COR-L47 (cell line): ENCODE measurements at regions not wholly inside any gene's neighbourhood (a gene's known extent, or its start where the extent isn't known, plus 50 kb on each side); places are given as distances from the start of the nearest gene placed in this dataset.
"Not testable (repeated sequence)": the region's sequence is repeated elsewhere in the genome, so short reads cannot be mapped to it uniquely, and the experiment has no call there.

Experiments
- DNase-seq: peaks from one replicate; lab custom pipeline; 2025; lab: John Stamatoyannopoulos, UW

DNA sequence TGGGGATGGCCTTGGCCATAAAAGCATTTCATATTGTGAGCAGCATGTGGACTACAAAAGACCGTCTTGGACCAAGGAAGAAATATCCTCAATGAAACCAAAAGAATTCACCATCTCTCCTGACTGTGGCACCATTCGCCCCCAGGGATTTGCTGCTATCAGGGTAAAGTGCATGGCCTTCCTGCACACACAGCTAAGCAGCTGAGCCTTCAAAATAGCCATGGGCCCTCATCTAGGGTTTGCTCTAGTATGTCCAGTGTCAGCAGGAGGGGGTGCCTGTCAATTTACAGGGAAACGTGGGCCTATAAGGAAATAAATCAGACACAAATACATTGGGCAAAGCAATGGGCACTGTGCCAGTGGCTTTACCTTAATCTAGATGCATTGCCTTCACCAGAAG is 296.6 kb upstream of the NBPF12 start:
- DNase-seq: not testable (repeated sequence)

DNA sequence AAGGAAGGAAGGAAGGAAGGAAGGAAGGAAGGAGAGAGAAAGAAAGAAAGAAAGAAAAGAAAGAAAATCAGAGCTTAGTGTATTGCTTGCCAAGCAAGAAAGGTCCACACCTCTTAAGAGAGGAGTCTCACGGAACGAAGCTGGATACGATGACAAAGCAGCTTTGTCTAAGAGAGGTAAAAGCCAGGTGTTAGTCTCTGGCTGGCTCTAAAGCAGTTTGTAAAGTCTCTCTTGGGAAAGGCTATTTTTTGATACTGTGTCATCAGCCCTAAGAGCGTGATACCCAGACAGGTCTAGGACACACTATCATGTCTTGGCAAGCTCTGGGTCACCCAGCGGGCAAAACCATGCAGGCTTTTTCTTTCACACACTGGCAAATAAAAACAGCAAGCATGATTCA is 297.5 kb upstream of the NBPF12 start:
- not testable (repeated sequence) for DNase-seq

DNA sequence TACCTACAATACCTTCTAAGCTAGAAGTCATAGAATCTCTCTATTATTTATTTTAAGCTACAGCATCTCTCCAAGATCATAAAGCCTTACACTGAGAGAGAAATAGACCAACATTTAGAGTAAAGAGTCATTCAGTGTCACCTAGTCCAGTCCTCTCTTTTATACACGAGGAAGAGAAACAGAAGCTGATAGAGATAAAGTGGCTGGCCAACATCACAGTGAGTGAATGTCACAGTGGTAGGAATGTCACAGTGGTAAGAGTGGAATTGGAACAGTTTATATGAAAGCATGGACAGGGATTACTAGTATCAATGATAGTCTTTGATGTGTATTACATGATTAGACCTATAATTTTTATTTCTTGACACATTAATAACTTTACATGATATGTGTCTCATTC is 307.8 kb upstream of the NBPF12 start:
- DNase-seq: not testable (repeated sequence)

DNA sequence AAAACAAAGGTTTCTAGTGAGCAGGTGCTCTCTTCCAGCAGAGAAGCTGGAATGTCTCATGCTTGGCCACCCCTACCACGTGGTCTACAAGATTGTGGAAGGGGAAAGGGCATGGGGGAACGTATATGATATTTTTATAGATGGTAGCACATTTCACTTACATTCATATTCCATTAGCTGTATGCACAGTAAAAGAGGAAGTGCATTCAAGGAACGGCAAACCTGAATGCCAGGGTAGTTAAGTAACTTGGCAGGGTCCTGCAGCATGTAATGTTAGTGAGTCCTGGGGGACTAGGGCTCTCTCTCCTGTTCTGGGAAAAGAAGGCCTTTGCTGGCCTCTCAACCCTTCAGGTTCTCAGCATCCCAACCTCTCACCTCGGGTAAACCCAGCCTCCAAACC is 319.5 kb upstream of the NBPF12 start:
- not testable (repeated sequence) for DNase-seq

DNA sequence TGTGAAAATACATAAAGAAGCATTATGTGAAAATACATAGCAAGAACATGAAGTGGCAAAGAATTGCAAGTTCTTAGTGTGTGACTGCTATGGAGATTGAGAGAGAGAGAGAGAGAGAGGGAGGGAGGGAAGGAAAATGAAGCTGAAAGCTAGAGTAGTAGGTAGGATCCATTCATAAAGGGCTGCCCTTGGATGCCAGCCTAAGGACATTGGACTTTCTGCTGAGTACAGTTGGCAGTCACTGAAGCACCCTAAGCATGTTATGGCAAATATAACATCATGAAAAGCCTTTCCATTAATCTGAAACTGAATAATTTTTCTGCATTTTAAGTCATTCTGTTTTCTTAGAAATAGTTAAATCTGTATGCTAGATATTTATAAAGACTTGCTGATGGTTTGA is 333.4 kb upstream of the NBPF12 start:
- not testable (repeated sequence) for DNase-seq

DNA sequence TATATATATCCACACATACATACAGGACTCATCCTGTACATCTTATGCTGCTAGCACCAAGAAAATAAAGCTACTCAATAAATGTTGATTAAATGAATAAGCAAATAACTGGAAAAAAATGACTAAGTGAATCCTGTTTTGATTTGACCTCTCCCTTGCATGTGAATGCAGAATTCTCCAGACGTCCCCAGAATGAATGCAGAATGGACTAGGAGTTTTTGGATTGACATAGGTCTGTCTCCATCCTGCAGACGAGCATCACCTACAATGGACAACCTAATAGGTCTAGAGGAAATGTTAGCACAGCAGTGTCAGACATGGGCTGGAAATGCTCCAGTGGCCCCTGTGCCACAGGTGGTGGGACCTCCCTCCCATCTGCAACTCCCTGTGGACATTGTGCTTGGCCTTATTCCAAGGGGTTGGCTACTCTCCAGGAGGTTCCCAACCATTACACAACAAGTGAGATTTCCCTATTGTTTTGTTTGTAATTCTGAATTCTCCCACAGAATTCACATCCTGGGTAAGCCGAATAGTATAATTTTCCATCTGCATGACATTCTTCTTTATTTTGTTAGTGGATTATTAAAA is 337.3 kb upstream of the NBPF12 start:
- not testable (repeated sequence) for DNase-seq

DNA sequence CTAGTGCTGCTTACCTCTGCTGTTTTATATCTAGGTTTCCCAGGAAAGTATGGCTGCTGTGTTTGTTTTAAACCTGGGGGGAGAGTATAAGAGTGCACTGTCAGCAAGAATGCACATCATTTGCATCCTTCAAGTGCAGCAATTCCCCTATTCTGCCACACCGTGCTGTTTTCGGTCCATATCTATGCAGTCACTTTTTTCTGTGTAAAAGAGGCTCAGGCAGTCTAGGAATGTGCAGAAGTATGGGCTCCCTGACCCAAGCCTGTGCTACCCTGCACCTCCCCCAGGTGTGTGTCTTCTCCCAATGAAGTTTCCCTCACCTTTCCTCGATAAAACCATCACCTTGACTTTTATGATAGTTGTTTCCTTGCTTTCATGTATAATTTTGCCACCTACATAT is 338.2 kb upstream of the NBPF12 start:
- DNase-seq: not testable (repeated sequence)

DNA sequence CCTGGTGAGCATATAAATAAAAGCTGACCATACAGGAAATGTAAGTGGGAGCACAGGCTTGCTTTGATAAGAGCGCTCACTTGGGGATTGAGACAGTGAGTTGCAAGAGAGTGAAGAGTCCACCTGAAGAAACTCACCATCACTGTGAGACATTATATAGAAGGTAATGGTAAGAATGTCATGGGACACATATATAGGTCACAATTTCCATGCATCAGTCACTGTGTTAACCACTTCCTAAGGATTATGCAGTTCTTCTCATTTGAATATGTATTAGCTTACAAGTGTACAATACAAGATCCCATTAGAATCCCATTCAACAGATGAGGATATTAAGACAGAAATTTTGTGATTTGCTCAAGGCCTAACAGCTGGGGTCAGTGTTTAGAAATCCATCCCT is 352.4 kb upstream of the NOTCH2NLA start:
- not testable (repeated sequence) for DNase-seq

DNA sequence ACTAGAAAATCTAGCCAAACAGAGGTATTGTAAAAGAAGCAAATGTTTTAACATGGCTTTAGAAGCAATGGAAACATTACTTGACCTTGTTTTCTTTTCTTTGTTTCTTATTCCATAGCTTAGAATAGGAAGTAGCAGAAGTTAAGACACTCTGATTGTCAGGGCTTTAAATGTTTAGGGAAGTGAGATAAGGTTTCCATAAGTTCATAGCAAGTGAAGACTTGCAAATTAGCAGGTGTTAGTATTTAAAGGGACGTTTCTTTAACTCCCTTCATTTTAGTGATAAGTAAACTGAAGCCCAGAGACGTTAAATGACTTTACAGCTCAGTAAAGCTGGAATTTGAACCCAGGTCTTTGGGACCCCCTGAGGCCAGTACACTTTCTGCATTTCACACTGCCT is 338.7 kb upstream of the NOTCH2NLA start:
- not testable (repeated sequence) for DNase-seq

DNA sequence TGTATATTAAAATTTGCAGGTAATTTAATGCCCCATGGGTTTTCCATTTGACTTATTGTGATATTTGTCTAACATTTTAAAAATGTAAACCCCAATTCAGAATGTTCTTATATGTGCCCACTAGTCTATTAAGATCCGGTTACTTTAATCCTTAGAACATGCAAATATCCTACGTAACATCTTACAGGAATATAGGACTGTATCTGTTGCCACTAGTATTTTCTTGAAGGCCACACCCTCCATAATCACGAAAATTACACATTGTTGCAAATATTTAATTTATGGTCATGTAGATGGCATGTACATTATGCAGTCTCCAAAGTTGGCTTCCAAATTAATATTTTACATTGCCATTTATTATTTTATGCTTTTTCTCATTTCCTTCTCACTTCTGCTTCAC is 329.2 kb upstream of the NOTCH2NLA start:
- not testable (repeated sequence) for DNase-seq

DNA sequence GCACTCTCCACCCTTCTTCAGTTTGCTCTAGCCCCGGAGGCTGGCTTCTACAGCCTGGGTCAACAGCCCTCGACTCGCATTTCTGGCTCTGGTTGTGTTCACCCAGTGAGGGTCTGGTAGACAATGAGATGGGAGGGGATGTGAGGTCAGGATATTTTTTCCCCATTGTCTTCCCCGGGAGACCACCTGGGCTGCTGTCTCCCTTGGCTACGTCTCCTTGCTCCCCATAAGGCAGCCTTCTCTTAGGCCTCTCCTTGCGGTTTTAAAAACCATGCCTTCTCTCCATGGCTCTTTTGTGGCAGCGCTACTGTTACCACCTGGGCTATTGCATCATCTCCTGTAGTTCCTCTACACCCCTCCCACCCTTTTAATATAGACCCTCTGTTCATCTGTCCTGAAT is 327.6 kb upstream of the NOTCH2NLA start:
- not testable (repeated sequence) for DNase-seq

DNA sequence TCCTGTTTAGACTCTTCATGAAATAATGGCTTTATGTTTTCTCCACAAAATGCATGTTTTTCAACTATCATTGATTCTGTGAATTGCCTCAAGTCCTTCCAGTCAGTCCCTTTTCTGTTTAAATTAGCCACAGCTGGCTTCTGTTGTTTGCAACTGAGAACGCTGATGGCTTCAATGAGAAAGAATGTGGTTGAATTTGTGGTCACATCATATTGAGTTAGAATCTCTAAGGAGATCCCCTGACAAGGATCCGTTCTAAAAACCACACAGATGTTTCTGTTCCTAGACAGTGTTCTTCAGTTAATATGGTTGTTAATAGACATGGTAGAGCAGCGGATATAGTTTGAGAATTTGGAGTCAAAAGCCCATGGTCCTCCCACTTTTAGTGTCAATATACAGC is 323.6 kb upstream of the NOTCH2NLA start:
- DNase-seq: not testable (repeated sequence)

DNA sequence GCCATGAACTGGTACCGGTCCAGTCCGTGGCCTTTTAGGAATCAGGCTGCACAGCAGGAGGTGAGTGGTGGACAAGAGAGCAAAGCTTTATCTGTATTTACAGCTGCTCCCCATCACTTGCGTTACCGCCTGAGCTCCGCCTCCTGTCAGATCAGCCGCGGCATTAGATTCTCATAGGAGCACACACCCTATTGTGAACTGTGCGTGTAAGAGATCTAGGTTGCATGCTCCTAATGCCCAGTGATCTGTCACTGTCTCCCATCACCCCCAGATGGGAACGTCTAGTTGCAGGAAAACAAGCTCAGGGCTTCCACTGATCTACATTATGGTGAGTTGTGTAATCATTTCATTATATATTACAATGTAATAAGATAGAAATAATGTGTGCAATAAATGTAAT is 319.9 kb upstream of the NOTCH2NLA start:
- not testable (repeated sequence) for DNase-seq

DNA sequence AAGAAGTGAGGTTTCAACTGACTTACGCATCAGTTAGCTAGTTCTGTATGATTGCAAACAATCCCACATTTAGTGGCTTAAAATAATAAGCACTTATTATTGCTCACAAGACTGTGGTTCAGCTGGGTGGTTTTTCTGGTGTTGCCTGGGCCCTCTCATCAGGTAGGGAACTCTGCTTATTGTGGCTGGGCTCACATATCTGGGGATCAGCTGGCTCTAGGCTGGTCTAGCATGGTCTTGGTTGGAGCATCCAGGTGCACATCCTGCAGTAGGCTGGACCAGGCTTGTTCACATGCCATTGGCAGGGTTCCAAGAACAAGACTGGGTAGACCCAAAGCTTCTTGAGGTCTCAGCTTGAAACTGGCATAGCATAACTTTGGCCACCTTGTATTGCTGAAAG is 317.4 kb upstream of the NOTCH2NLA start:
- DNase-seq: not testable (repeated sequence)

DNA sequence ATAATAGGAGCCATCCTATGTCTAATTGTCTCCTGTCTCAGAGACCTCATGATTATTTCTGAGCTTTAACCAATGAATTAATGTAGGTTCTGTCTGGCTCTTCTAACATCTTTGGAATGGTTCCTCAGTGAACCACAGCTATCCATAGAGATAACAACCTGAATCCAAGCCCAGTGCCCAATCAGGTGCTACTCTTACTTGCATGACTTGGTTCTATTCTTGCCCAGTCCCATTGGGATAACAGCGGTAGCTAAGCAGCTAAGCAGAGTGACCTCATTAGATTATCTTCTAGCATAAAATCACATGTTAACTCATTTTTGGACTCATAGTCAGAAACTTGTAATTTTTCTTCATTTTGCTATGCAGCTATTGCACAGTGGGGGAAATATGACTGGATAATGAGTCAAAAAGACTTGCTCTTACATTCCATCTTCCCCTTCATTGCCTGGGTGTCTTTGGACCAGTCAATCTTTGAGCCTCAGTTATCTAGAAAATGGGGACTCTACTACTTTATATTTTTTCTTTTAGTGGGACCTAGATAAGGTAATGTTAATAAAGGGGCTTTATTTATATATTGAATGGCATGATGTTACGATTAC is 309.1 kb upstream of the NOTCH2NLA start:
- not testable (repeated sequence) for DNase-seq

DNA sequence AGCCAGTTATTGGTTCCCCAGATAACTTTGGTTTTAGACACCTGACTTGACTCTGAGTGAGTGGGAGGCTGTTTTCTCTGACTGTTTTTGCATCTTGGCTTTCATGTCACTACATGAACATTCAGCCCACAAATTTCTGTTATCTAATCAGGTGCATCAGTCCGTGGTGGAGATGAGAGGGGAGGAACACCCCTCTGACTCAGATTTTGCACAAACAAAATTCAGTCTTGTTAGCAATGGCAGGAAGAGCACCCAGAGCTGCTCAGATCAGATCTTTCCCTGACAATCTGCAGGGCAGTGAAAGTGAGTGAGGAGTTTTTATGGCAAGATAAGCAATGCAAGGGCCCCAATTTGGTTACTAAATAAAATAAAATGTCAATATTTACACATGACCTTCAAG is 307.2 kb upstream of the NOTCH2NLA start:
- not testable (repeated sequence) for DNase-seq

DNA sequence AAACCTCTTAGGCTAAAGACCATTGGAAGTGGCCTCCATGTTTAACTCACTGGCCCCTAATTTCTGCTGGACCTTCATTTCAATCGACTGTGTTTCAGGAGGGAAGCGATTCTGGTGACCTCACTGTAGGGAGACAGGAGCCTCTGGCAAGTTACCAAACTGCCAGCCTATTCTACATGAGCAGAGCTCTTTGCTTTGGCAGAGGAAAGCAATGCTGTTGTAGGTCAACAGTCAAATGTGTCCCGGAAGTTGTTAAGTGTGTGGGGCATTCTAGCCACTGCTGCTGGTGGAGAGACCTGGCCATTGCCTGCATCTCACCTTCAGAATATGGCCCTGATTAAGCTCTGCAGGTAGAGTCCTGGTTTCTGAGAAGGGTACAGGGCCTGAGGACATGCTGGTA is 306.8 kb upstream of the NOTCH2NLA start:
- not testable (repeated sequence) for DNase-seq

DNA sequence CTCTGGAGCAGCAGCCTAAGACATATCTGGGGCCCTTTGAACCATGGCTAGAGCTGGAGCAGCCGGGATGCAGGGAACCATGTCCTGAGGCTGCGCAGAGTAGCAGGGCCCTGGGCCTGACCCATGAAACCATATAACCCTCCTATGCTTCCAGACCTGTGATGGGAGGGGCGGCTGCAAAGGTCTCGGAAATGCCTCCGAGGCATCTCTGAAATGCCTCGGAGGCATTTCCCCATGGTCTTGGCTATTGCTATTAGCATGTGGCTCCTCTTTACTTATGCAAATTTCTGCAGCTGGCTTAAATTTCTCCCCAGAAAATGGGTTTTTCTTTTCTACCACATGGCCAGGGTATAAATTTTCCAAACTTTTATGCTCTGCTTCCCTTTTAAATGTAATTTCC is 302.1 kb upstream of the NOTCH2NLA start:
- DNase-seq: not testable (repeated sequence)

DNA sequence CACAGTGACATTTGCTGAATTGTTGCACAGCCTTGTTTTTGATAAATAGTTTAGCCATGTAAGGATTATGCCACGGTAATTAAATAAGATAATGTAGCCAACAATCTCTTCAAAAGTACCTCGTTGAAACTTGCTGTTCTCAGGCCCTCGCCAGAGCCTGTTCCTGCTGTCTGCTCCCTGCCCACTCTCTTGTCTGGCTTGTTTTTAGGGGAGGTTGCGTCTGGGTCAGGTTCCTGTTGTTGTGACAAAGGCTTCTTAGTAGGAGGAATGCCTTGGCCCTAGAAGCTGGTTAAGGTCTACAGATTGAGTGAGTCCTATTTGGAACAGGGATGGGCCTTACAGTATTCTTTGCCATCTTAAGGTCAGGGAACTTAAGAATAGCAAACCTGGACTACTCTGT is 294.0 kb upstream of the NOTCH2NLA start:
- DNase-seq: not testable (repeated sequence)

DNA sequence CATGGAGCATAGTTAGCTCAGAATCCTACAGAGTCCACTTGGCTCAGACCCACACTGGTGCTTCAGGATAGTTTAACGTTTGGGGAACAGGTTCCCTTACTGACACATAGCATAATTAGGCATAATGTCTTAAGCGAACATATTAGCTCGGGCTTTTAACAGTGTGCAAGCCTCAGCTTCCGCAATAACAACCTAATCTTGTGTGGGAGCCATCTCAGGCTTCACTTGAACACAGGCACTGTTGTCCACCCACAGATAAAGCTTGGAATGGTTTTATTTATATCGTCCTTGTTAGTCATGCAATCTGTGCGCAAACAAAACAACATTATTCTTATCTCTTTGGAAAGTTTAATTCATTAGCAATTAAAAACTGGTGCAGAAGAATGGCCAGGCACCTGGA is 293.5 kb upstream of the NOTCH2NLA start:
- not testable (repeated sequence) for DNase-seq

DNA sequence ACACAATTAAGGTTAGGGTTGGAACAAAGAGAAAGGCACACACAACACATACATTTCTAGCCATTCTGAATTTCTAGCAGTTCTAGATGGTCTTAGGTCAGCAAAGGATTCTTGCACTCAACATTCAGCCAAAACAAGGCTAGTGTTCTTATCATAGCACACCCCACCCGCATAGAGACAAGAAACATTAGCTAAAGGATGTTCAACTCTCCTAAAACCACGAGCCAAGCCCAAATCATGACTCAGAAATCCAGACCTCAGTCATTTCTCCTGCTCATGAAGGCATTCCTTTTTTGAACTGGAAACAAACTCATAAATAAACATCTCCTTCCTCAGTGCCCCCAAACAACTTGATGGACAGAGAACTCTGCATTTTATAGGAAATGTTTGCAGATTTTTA is 293.0 kb upstream of the NOTCH2NLA start:
- DNase-seq: not testable (repeated sequence)

DNA sequence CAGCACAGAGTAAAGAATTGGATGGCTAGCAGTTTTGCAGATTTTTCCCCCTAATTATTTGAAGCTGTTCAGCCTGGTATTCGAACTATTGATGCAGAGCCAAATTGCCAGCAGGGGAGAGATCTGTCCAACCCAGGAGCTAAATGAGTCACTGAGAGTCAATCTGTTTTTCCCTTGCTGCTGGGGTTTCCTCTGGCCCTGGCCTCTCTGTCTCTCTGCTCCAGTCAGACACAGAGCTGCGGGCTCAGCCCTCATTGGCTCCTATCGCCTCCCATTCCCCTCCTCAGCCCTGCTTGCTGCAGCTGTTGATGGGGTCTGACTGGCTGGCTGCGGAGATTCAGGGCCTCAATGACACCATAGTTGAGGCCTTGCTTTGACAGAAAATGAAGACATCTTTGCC is 284.9 kb upstream of the NOTCH2NLA start:
- DNase-seq: not testable (repeated sequence)

DNA sequence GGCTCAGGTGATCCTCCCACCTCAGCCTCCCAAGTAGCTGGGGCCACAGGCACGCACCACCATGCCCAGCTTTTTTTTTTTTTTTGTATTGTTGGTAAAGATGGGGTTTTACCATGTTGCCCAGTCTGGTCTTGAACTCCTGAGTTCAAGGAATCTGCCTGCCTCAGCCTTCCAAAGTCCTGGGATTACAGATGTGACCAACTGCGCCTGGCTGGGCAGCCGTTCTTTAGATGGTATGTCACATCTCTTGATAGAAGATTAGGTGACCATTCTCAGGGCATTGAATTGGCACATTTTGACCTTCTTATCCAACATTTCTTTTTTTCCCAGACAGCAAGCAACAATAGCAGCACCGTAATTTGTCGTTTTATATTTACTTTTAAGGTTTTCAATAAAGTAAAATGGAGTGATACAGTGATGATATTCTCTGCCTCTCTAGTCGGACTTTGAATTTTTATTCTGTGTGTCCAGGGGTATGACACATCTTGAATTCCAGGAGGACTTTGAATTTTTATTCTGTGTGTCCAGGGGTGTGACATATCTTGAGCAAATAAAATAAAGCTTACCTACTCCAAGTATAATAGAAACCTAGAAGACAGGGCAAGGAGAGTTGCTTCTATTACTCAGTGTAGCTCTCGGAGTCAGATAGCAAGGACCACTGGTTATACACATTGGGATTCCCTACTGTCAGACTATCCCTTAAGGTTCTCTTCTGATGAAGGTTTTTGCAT is 282.4 kb upstream of the NOTCH2NLA start:
- DNase-seq: not testable (repeated sequence)
